ENCODE measurements at regions not wholly inside any gene's neighbourhood (a gene's known extent, or its start where the extent isn't known, plus 50 kb on each side); places are given as distances from the start of the nearest gene placed in this dataset.

DNA sequence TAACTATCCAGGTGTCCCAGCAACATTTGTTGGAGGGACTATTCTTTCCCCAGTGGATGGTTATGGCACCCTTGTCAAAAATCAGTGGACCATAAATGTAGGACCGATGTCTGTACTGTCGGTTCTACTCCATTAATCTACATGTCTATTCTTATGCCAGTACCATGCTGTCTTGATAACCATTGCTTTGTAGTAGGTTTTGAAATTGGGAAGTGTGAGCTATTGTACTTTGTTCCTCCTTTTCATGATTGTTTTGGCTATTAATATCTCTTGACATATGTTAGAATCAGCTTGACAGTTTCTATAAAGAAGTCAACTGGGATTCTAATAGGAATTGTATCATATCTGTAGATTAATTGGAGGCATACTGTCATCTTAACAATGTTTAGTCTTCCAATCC is 112.7 kb downstream of the HNRNPD start:
- H3K4me3 ChIP-seq (ENCODE audit: low read length) = no peak overlapping the region
- H3F3A ChIP-seq (ENCODE audit: insufficient read depth, low read length, poor library complexity, severe bottlenecking) = no peaks in the 10 kb centered on the region
- H3K36me3 ChIP-seq (ENCODE audit: insufficient read depth, low read length) = no peaks in the 10 kb centered on the region
- no peak for TF ChIP-seq SMC3 (conservative IDR thresholded peaks at IDR 0.05; ENCODE audit: poor library complexity)
- no peak for TF ChIP-seq RAD21 (conservative IDR thresholded peaks at IDR 0.05)
- TF ChIP-seq, protein P1, sequence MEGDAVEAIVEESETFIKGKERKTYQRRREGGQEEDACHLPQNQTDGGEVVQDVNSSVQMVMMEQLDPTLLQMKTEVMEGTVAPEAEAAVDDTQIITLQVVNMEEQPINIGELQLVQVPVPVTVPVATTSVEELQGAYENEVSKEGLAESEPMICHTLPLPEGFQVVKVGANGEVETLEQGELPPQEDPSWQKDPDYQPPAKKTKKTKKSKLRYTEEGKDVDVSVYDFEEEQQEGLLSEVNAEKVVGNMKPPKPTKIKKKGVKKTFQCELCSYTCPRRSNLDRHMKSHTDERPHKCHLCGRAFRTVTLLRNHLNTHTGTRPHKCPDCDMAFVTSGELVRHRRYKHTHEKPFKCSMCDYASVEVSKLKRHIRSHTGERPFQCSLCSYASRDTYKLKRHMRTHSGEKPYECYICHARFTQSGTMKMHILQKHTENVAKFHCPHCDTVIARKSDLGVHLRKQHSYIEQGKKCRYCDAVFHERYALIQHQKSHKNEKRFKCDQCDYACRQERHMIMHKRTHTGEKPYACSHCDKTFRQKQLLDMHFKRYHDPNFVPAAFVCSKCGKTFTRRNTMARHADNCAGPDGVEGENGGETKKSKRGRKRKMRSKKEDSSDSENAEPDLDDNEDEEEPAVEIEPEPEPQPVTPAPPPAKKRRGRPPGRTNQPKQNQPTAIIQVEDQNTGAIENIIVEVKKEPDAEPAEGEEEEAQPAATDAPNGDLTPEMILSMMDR (IDR thresholded peaks at IDR 0.05; ENCODE audit: poor library complexity, severe bottlenecking) = no peak
- TF ChIP-seq, protein P2, sequence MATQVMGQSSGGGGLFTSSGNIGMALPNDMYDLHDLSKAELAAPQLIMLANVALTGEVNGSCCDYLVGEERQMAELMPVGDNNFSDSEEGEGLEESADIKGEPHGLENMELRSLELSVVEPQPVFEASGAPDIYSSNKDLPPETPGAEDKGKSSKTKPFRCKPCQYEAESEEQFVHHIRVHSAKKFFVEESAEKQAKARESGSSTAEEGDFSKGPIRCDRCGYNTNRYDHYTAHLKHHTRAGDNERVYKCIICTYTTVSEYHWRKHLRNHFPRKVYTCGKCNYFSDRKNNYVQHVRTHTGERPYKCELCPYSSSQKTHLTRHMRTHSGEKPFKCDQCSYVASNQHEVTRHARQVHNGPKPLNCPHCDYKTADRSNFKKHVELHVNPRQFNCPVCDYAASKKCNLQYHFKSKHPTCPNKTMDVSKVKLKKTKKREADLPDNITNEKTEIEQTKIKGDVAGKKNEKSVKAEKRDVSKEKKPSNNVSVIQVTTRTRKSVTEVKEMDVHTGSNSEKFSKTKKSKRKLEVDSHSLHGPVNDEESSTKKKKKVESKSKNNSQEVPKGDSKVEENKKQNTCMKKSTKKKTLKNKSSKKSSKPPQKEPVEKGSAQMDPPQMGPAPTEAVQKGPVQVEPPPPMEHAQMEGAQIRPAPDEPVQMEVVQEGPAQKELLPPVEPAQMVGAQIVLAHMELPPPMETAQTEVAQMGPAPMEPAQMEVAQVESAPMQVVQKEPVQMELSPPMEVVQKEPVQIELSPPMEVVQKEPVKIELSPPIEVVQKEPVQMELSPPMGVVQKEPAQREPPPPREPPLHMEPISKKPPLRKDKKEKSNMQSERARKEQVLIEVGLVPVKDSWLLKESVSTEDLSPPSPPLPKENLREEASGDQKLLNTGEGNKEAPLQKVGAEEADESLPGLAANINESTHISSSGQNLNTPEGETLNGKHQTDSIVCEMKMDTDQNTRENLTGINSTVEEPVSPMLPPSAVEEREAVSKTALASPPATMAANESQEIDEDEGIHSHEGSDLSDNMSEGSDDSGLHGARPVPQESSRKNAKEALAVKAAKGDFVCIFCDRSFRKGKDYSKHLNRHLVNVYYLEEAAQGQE (IDR thresholded peaks at IDR 0.05; ENCODE audit: borderline replicate concordance) = no peak
- no peak for TF ChIP-seq POLR2AphosphoS5 (IDR thresholded peaks at IDR 0.05)
- no peak for TF ChIP-seq EZH2 (IDR thresholded peaks at IDR 0.05; ENCODE audit: borderline replicate concordance, insufficient read depth, low read length, poor library complexity, severe bottlenecking)
- TF ChIP-seq EP300 (conservative IDR thresholded peaks at IDR 0.05; ENCODE audit: poor library complexity, severe bottlenecking) = no peak
- no peak for TF ChIP-seq MXI1 (conservative IDR thresholded peaks at IDR 0.05; ENCODE audit: poor library complexity, severe bottlenecking)
- no peak for TF ChIP-seq TAF1 (IDR thresholded peaks at IDR 0.05; ENCODE audit: low read depth)
- no peaks in the 10 kb centered on the region for H3K79me2 ChIP-seq (replicated peaks; ENCODE audit: insufficient read depth, low read length)
- H3K27me3 ChIP-seq (ENCODE audit: insufficient read depth, low read depth, low read length) = no peaks in the 10 kb centered on the region
- no peaks in the 10 kb centered on the region for H3K9me3 ChIP-seq (ENCODE audit: low read length)
- H4K20me1 ChIP-seq (ENCODE audit: insufficient read depth) = no peaks in the 10 kb centered on the region
- H3K9me2 ChIP-seq (ENCODE audit: insufficient read depth, low read length) = no peaks in the 10 kb centered on the region
- H3K27ac ChIP-seq (ENCODE audit: low read length) = no peak overlapping the region
- no peak overlapping the region for H3K4me2 ChIP-seq (ENCODE audit: low read length)
- no peak overlapping the region for H3K9ac ChIP-seq (ENCODE audit: low read length)
- no peak overlapping the region for H2AFZ ChIP-seq (ENCODE audit: low read depth, low read length)

DNA sequence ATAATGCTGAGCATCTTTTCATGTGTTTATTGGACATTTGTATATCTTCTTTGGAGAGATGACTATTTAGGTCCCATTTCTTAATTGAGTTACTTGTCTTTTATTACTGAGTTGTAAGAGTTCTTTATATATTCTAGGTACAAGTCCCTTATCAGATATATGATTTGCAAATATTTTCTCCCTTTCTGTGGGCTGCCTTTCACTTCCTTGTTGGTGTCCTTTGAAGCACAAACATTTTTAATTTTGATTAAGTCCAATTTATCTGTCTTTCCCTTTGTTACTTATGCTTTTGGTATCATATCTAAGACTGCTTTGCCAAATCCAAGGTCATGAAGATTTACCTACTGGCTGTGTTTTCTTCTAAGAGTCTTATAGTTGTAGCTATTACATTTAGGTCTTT is 113.2 kb downstream of the HNRNPD start:
- no peak overlapping the region for H2AFZ ChIP-seq (ENCODE audit: low read depth, low read length)
- no peak overlapping the region for H3K4me3 ChIP-seq (ENCODE audit: low read length)
- H3K27ac ChIP-seq (ENCODE audit: low read length) = no peak overlapping the region
- no peaks in the 10 kb centered on the region for H3K9me2 ChIP-seq (ENCODE audit: insufficient read depth, low read length)
- no peaks in the 10 kb centered on the region for H3K9me3 ChIP-seq (ENCODE audit: low read length)
- H3K27me3 ChIP-seq (ENCODE audit: insufficient read depth, low read depth, low read length) = no peaks in the 10 kb centered on the region
- H3K79me2 ChIP-seq (replicated peaks; ENCODE audit: insufficient read depth, low read length) = no peaks in the 10 kb centered on the region
- TF ChIP-seq, protein P1 (IDR thresholded peaks at IDR 0.05; ENCODE audit: poor library complexity, severe bottlenecking) = no peak
- TF ChIP-seq MXI1 (conservative IDR thresholded peaks at IDR 0.05; ENCODE audit: poor library complexity, severe bottlenecking) = no peak
- no peak for TF ChIP-seq RAD21 (conservative IDR thresholded peaks at IDR 0.05)
- TF ChIP-seq, protein P2 (IDR thresholded peaks at IDR 0.05; ENCODE audit: borderline replicate concordance) = no peak
- no peak for TF ChIP-seq EZH2 (IDR thresholded peaks at IDR 0.05; ENCODE audit: borderline replicate concordance, insufficient read depth, low read length, poor library complexity, severe bottlenecking)
- no peak for TF ChIP-seq POLR2AphosphoS5 (IDR thresholded peaks at IDR 0.05)
- no peak for TF ChIP-seq TAF1 (IDR thresholded peaks at IDR 0.05; ENCODE audit: low read depth)
- no peak for TF ChIP-seq EP300 (conservative IDR thresholded peaks at IDR 0.05; ENCODE audit: poor library complexity, severe bottlenecking)
- no peak for TF ChIP-seq SMC3 (conservative IDR thresholded peaks at IDR 0.05; ENCODE audit: poor library complexity)
- H3K36me3 ChIP-seq (ENCODE audit: insufficient read depth, low read length) = no peaks in the 10 kb centered on the region
- no peaks in the 10 kb centered on the region for H4K20me1 ChIP-seq (ENCODE audit: insufficient read depth)
- H3K9ac ChIP-seq (ENCODE audit: low read length) = no peak overlapping the region
- no peaks in the 10 kb centered on the region for H3F3A ChIP-seq (ENCODE audit: insufficient read depth, low read length, poor library complexity, severe bottlenecking)
- no peak overlapping the region for H3K4me2 ChIP-seq (ENCODE audit: low read length)
